ENCODE measurements at regions not wholly inside any gene's neighbourhood (a gene's known extent, or its start where the extent isn't known, plus 50 kb on each side); places are given as distances from the start of the nearest gene placed in this dataset.

DNA sequence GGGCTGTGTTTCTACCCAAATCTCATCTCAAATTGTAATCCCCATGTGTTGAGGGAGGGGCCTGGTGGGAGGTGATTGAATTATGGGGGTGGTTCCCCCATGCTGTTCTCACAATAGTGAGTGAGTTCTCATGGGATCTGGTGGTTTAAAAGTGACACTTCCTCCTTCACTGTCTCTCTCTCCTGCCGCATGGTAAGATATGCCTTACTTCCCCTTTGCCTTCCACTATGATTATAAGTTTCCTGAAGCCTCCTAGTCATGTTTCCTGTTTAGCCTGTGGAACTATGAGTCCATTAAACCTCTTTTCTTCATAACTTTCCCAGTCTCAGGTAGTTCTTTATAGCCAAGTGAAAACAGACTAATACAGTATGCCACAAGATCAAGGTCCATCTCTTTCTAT, 70.0 kb upstream of the MSX1 start:
- BruUV-seq (replicated peaks), result no TSS peak
- H3K27me3 ChIP-seq (replicated peaks in 1 of 2; ENCODE audit: control insufficient read depth in 2 of 2, insufficient read depth in 2 of 2, low read length in 1 of 2), result no peaks in the 10 kb centered on the region
- intact Hi-C loops (cut with micrococcal nuclease; ENCODE audit: unreplicated experiment), result no loop called here
- ChIA-PET POLR2A (no interaction called here), CTCF (no interaction called here), RAD21 (ENCODE audit: unreplicated experiment) (no interaction called here), SMC1A (ENCODE audit: uncharacterized antibody, unreplicated experiment) (no interaction called here)
- no peaks in the 10 kb centered on the region for H4K20me1 ChIP-seq (ENCODE audit: control insufficient read depth, insufficient read depth)
- H3K4me1 ChIP-seq (ENCODE audit: control insufficient read depth, insufficient read depth, low read length), result no peaks in the 10 kb centered on the region
- H2AFZ ChIP-seq (ENCODE audit: control insufficient read depth, low read depth, low read length), result no peak overlapping the region
- ATAC-seq, result no peak
- H3K4me3 ChIP-seq, result no peak overlapping the region
- DNase-seq (ENCODE audit: low read depth, low spot score), result no peak
- no peak overlapping the region for H3K4me2 ChIP-seq (ENCODE audit: control insufficient read depth, insufficient read depth)
- FAIRE-seq, result no peak
- no peak overlapping the region for H3K27ac ChIP-seq (ENCODE audit: control insufficient read depth, insufficient read depth)
- no peak overlapping the region for H3K9ac ChIP-seq (ENCODE audit: control insufficient read depth, insufficient read depth, low read length)
- H3K36me3 ChIP-seq (ENCODE audit: control insufficient read depth in 2 of 2, insufficient read depth in 2 of 2, low read length in 1 of 2), result no peaks in the 10 kb centered on the region
- H3K9me3 ChIP-seq (replicated peaks; ENCODE audit: control insufficient read depth, insufficient read depth, low read length), result no peaks in the 10 kb centered on the region; the same call in 2 of the 3 replicates
- 38% methylated on average over 1 of the region's 1 CpG for WGBS (ENCODE audit: insufficient coverage, insufficient replicate concordance, low lambda C conversion rate, missing lambda C conversion rate)
- H3K79me2 ChIP-seq (ENCODE audit: control insufficient read depth, insufficient read depth, low read length), result no peaks in the 10 kb centered on the region
- in situ Hi-C loops (cut with MboI), result no loop called here
- TF ChIP-seq SPI1 (IDR thresholded peaks at IDR 0.05; ENCODE audit: borderline replicate concordance, insufficient read depth, low read depth, low read length) (no peak), SMAD5 (IDR thresholded peaks at IDR 0.05; ENCODE audit: low read depth) (no peak)

DNA sequence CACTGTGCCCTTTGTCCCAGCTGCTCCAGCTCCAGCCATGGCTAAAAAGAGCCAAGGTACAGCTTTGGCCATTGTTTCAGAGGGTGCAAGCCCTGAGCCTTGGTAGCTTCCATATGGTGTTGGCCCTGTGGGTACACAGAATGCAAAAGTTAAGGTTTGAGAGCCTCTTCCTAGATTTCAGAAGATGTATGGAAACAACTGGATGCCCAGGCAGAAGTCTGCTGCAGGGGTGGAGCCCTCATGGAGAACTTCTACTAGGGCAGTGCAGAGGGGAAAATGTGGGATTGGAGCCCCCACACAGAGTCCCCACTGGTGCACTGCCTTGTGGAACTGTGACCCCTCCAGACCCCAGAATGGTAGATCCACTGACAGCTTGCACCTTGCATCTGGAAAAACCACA, 70.9 kb upstream of the MSX1 start:
- Histone ChIP-seq H2AFZ (ENCODE audit: control insufficient read depth, low read depth, low read length) (no peak overlapping the region), H3K4me1 (ENCODE audit: control insufficient read depth, insufficient read depth, low read length) (no peaks in the 10 kb centered on the region), H3K79me2 (ENCODE audit: control insufficient read depth, insufficient read depth, low read length) (no peaks in the 10 kb centered on the region), H3K27me3 (replicated peaks in 1 of 2; ENCODE audit: control insufficient read depth in 2 of 2, insufficient read depth in 2 of 2, low read length in 1 of 2) (no peaks in the 10 kb centered on the region), H4K20me1 (ENCODE audit: control insufficient read depth, insufficient read depth) (no peaks in the 10 kb centered on the region), H3K9me3 (replicated peaks; ENCODE audit: control insufficient read depth, insufficient read depth, low read length) (no peaks in the 10 kb centered on the region; the same call in 2 of the 3 replicates), H3K9ac (ENCODE audit: control insufficient read depth, insufficient read depth, low read length) (no peak overlapping the region), H3K4me3 (no peak overlapping the region), H3K27ac (ENCODE audit: control insufficient read depth, insufficient read depth) (no peak overlapping the region), H3K36me3 (ENCODE audit: control insufficient read depth in 2 of 2, insufficient read depth in 2 of 2, low read length in 1 of 2) (no peaks in the 10 kb centered on the region), H3K4me2 (ENCODE audit: control insufficient read depth, insufficient read depth) (no peak overlapping the region)
- ChIA-PET POLR2A (no interaction called here), CTCF (no interaction called here), SMC1A (ENCODE audit: uncharacterized antibody, unreplicated experiment) (no interaction called here), RAD21 (ENCODE audit: unreplicated experiment) (no interaction called here)
- no peak for DNase-seq (ENCODE audit: low read depth, low spot score)
- no peak for ATAC-seq
- in situ Hi-C loops (cut with MboI) (no loop called here), intact Hi-C loops (cut with micrococcal nuclease; ENCODE audit: unreplicated experiment) (no loop called here)
- TF ChIP-seq ATF7 (IDR thresholded peaks at IDR 0.05; ENCODE audit: low read depth), result no peak
- TF ChIP-seq POLR2A (IDR thresholded peaks at IDR 0.05; ENCODE audit: low read depth, low read length), result no peak
- peak; percentile 57; the same call in 1 of the 2 replicates for TF ChIP-seq CBX5 (IDR thresholded peaks at IDR 0.05; ENCODE audit: low read depth)
- no peak for TF ChIP-seq KDM1A (IDR thresholded peaks at IDR 0.05; ENCODE audit: borderline replicate concordance)
- TF ChIP-seq EZH2 (IDR thresholded peaks at IDR 0.05; ENCODE audit: borderline replicate concordance, control insufficient read depth, low read depth, low read length), result no peak
- no peak for TF ChIP-seq TAF1 (IDR thresholded peaks at IDR 0.05; ENCODE audit: borderline replicate concordance, low read depth, low read length)
- no peak for TF ChIP-seq CREM (IDR thresholded peaks at IDR 0.05; ENCODE audit: low read depth)
- FAIRE-seq, result no peak
- no TSS peak for BruUV-seq (replicated peaks)

All from GM12878 (cell line).